SK-N-SH (cell line): ENCODE measurements at regions not wholly inside any gene's neighbourhood (a gene's known extent, or its start where the extent isn't known, plus 50 kb on each side); places are given as distances from the start of the nearest gene placed in this dataset.

Experiments
- CTCF ChIA-PET: fragments of 300-600, 350-600 bp; formaldehyde crosslinking; extraction: SDS; loops from one replicate; lab custom pipeline; 2021; lab: Yijun Ruan, JAX
- POLR2A ChIA-PET: fragments of 350-600 bp; sonication (Branson Sonifier 250); formaldehyde crosslinking; extraction: SDS; loops from one replicate; lab custom pipeline; 2020; ENCODE audit warnings: antibody characterized with exemption, inconsistent platforms; lab: Yijun Ruan, JAX
- DNase-seq: peaks from one replicate; pipeline ENCODE4 v3.0.0; 2012
- H2AFZ ChIP-seq: fragments of 200-600 bp; sonication (generic); 2 replicates; pipeline ENCODE4 v1.8.1; 2016; ENCODE audit warnings: antibody characterized with exemption, mild to moderate bottlenecking, low read depth
- H3F3A ChIP-seq: fragments of 200-600 bp; sonication (generic); replicated peaks from 2 replicates; pipeline ENCODE3; 2016; ENCODE audit warnings: antibody characterized with exemption, mild to moderate bottlenecking; ENCODE audit not compliant: insufficient read depth
- H3K27ac ChIP-seq, 2 experiments: fragments of 200-500 bp in 1 of 2; fragments of 200-600 bp in 1 of 2; sonication (Bioruptor generic) in 1 of 2; sonication (generic), shearing (Covaris generic) in 1 of 2; 2 replicates each; pipeline versions ENCODE4 v1.5.1 to v1.6.1; 2014 to 2016; ENCODE audit warnings: low read depth in 2 of 2, inconsistent platforms in 1 of 2, low read length in 1 of 2, mild to moderate bottlenecking in 1 of 2, mixed read lengths in 1 of 2
- H3K27me3 ChIP-seq: fragments of 200-600 bp; sonication (generic), shearing (Covaris generic); 2 replicates; pipeline ENCODE4 v1.6.1; 2016; ENCODE audit warnings: mixed run types; ENCODE audit not compliant: insufficient read depth
- H3K36me3 ChIP-seq, 2 experiments: fragments of 200-500 bp in 1 of 2; fragments of 200-600 bp in 1 of 2; sonication (Bioruptor generic) in 1 of 2; sonication (generic) in 1 of 2; replicated peaks in 1 of 2; 2 replicates each; pipeline versions ENCODE3 to v1.5.1; 2014 to 2016; ENCODE audit warnings: low read length in 1 of 2, mild to moderate bottlenecking in 1 of 2; ENCODE audit not compliant: insufficient read depth in 2 of 2, control insufficient read depth in 1 of 2
- H3K4me1 ChIP-seq, 2 experiments: fragments of 200-500 bp in 1 of 2; fragments of 200-600 bp in 1 of 2; sonication (Bioruptor generic) in 1 of 2; sonication (generic), shearing (Covaris generic) in 1 of 2; 2 replicates each; pipeline versions ENCODE4 v1.5.1 to v1.6.1; 2014 to 2016; ENCODE audit warnings: low read depth in 1 of 2, low read length in 1 of 2, mixed run types in 1 of 2; ENCODE audit not compliant: insufficient read depth in 2 of 2, control insufficient read depth in 1 of 2
- H3K4me2 ChIP-seq: fragments of 200-600 bp; sonication (generic), shearing (Covaris generic); 2 replicates; pipeline ENCODE4 v1.6.1; 2017; ENCODE audit warnings: mixed run types
- H3K4me3 ChIP-seq, 2 experiments: fragments of 200-500 bp in 1 of 2; fragments of 200-600 bp in 1 of 2; sonication (Bioruptor generic) in 1 of 2; sonication (generic), shearing (Covaris generic) in 1 of 2; 2 replicates each; pipeline versions ENCODE4 v1.5.1 to v1.8.1; 2014 to 2016; ENCODE audit warnings: low read depth in 2 of 2, inconsistent platforms in 1 of 2, low read length in 1 of 2, mild to moderate bottlenecking in 1 of 2, mixed read lengths in 1 of 2, moderate library complexity in 1 of 2
- H3K79me2 ChIP-seq: fragments of 200-600 bp; sonication (generic); 2 replicates; pipeline ENCODE4 v1.8.1; 2017; ENCODE audit warnings: mild to moderate bottlenecking; ENCODE audit not compliant: insufficient read depth
- H3K9ac ChIP-seq: fragments of 200-600 bp; sonication (generic); 2 replicates; pipeline ENCODE4 v1.6.1; 2017; ENCODE audit warnings: mixed run types
- H3K9me2 ChIP-seq: fragments of 200-600 bp; sonication (generic); 2 replicates; pipeline ENCODE4 v1.6.1; 2017; ENCODE audit warnings: mixed run types
- H3K9me3 ChIP-seq: fragments of 200-600 bp; sonication (generic); 2 replicates; pipeline ENCODE4 v1.6.1; 2017; ENCODE audit warnings: mixed run types, mild to moderate bottlenecking, moderate library complexity
- H4K20me1 ChIP-seq: fragments of 200-600 bp; sonication (generic); 2 replicates; pipeline ENCODE4 v1.6.1; 2017; ENCODE audit warnings: mild to moderate bottlenecking, mixed run types; ENCODE audit not compliant: insufficient read depth
- CHD2 ChIP-seq: fragments of 150-350 bp; IDR thresholded peaks from 2 replicates; pipeline ENCODE4 v1.6.1; 2018; ENCODE audit warnings: low read length; ENCODE audit not compliant: partially characterized antibody
- EZH2phosphoT487 ChIP-seq: fragments of 200-600 bp; sonication (generic); IDR thresholded peaks from 2 replicates; pipeline ENCODE4 v1.6.1; 2017; ENCODE audit warnings: low read depth, mixed run types, mild to moderate bottlenecking, antibody characterized with exemption, moderate library complexity, borderline replicate concordance
- FOXJ3 ChIP-seq: sonication (generic); formaldehyde crosslinking; IDR thresholded peaks from 2 replicates; pipeline ENCODE4 v1.5.1; 2020; ENCODE audit warnings: mild to moderate bottlenecking, missing genetic modification reagents
- FOXM1 ChIP-seq: IDR thresholded peaks from 2 replicates; pipeline ENCODE4 v1.4.0; 2012; ENCODE audit warnings: low read depth, mild to moderate bottlenecking
- GATA2 ChIP-seq: sonication (generic); formaldehyde crosslinking; IDR thresholded peaks from 2 replicates; pipeline ENCODE4 v1.5.0; 2020; ENCODE audit warnings: mild to moderate bottlenecking, missing genetic modification reagents
- IRF3 ChIP-seq: fragments of 150-350 bp; IDR thresholded peaks from 2 replicates; pipeline ENCODE4 v1.6.1; 2016; ENCODE audit warnings: mild to moderate bottlenecking, low read depth, low read length
- JUND ChIP-seq: IDR thresholded peaks from 2 replicates; pipeline ENCODE4 v1.4.0; 2012
- MAX ChIP-seq: IDR thresholded peaks from 2 replicates; pipeline ENCODE4 v1.4.0; 2012; ENCODE audit warnings: low read depth
- MEF2A ChIP-seq: IDR thresholded peaks from 2 replicates; pipeline ENCODE4 v1.4.0; 2012; ENCODE audit warnings: low read depth, borderline replicate concordance
- NRF1 ChIP-seq: IDR thresholded peaks from 2 replicates; pipeline ENCODE4 v1.6.1; 2012; ENCODE audit warnings: low read depth, mild to moderate bottlenecking, low read length
- POLR2AphosphoS5 ChIP-seq: IDR thresholded peaks from 2 replicates; pipeline ENCODE4 v1.6.1; 2012; ENCODE audit warnings: low read depth, low read length
- RCOR1 ChIP-seq: fragments of 150-350 bp; IDR thresholded peaks from 2 replicates; pipeline ENCODE4 v1.6.1; 2017; ENCODE audit warnings: antibody characterized with exemption, low read length
- REST ChIP-seq: IDR thresholded peaks from 2 replicates; pipeline ENCODE4 v1.6.1; 2012; ENCODE audit warnings: mild to moderate bottlenecking, low read depth, low read length, moderate library complexity
- SIN3A ChIP-seq: IDR thresholded peaks from 2 replicates; pipeline ENCODE4 v1.6.1; 2012; ENCODE audit warnings: low read depth, mild to moderate bottlenecking, low read length, moderate library complexity, borderline replicate concordance
- TEAD4 ChIP-seq: IDR thresholded peaks from 2 replicates; pipeline ENCODE4 v1.4.0; 2012; ENCODE audit warnings: mild to moderate bottlenecking, borderline replicate concordance; ENCODE audit not compliant: insufficient read depth
- USF2 ChIP-seq: fragments of 150-350 bp; IDR thresholded peaks from 2 replicates; pipeline ENCODE4 v1.6.1; 2017; ENCODE audit warnings: antibody characterized with exemption, low read length, low read depth, borderline replicate concordance
- WGBS: methylation state at CpG from one replicate; pipeline ENCODE4 v1.1.6; 2017; ENCODE audit warnings: low lambda C conversion rate; 5-methylcytosine and 5-hydroxymethylcytosine counted together

GRCh38 chr6:147903321-147903720, 394.8 kb downstream of the SAMD5 start:
- H3K9ac ChIP-seq, result no peak overlapping the region
- H2AFZ ChIP-seq, result no peak overlapping the region
- H3K9me3 ChIP-seq, result no peaks in the 10 kb centered on the region
- TF ChIP-seq FOXJ3 (CRISPR knock-in tag) (no peak), RCOR1 (no peak), NRF1 (no peak), GATA2 (CRISPR knock-in tag) (no peak), POLR2AphosphoS5 (no peak), TEAD4 (no peak), JUND (no peak), FOXM1 (no peak), EZH2phosphoT487 (no peak)
- POLR2A ChIA-PET, result no interaction called here
- H3K9me2 ChIP-seq, result no peaks in the 10 kb centered on the region
- no peak overlapping the region for H3K4me3 ChIP-seq
- no peak overlapping the region for H3K27ac ChIP-seq
- no peak overlapping the region for H3K4me2 ChIP-seq
- DNase-seq, result no peak
- H3K79me2 ChIP-seq, result no peaks in the 10 kb centered on the region
- H3F3A ChIP-seq, result no peaks in the 10 kb centered on the region
- CTCF ChIA-PET, result no interaction called here
- no peaks in the 10 kb centered on the region for H3K36me3 ChIP-seq
- no peaks in the 10 kb centered on the region for H4K20me1 ChIP-seq
- no peaks in the 10 kb centered on the region for H3K4me1 ChIP-seq
- WGBS, result 45% methylated on average over 4 of the region's 4 CpGs
- no peaks in the 10 kb centered on the region; the same call in 1 of the 2 replicates for H3K27me3 ChIP-seq

- no peak for DNase-seq
- Histone ChIP-seq H3K4me3 (no peak overlapping the region), H3K79me2 (no peaks in the 10 kb centered on the region), H4K20me1 (no peaks in the 10 kb centered on the region), H2AFZ (no peak overlapping the region), H3K9ac (no peak overlapping the region), H3K9me2 (no peaks in the 10 kb centered on the region), H3K27me3 (no peaks in the 10 kb centered on the region; the same call in 1 of the 2 replicates), H3K9me3 (no peaks in the 10 kb centered on the region), H3K4me2 (no peak overlapping the region), H3F3A (no peaks in the 10 kb centered on the region), H3K36me3 (no peaks in the 10 kb centered on the region), H3K4me1 (no peaks in the 10 kb centered on the region), H3K27ac (no peak overlapping the region)
- POLR2A ChIA-PET, result no interaction called here
- CTCF ChIA-PET, result no interaction called here
- 25% methylated on average over 1 of the region's 2 CpGs for WGBS
- no peak for TF ChIP-seq REST
- no peak for TF ChIP-seq USF2
- no peak for TF ChIP-seq SIN3A
- TF ChIP-seq CHD2, result no peak
- TF ChIP-seq IRF3, result no peak
- TF ChIP-seq MAX, result no peak
- TF ChIP-seq NRF1, result no peak
- TF ChIP-seq MEF2A, result no peak
Observed at GRCh38 chr6:147903931-147904330, 395.4 kb downstream of the SAMD5 start.
